OCI-LY7 (cell line): ENCODE measurements at regions not wholly inside any gene's neighbourhood (a gene's known extent, or its start where the extent isn't known, plus 50 kb on each side); places are given as distances from the start of the nearest gene placed in this dataset.

Source experiments
- BruUV-seq: library from RNA; stranded (reverse); fragments of 400-500 nt; replicated peaks from 2 replicates; lab custom pipeline; 2021; lab: Mats Ljungman, UMichigan
- CTCF ChIA-PET: fragments of 300-600 bp; sonication (Branson Sonifier 250); formaldehyde crosslinking; loops from one replicate; lab custom pipeline; 2022; ENCODE audit warnings: antibody characterized with exemption; ENCODE audit not compliant: unreplicated experiment; lab: Charles Lee
- POLR2A ChIA-PET: fragments of 300-600 bp; sonication (Branson Sonifier 250); formaldehyde crosslinking; loops from one replicate; lab custom pipeline; 2022; ENCODE audit warnings: antibody characterized with exemption; lab: Charles Lee
- DNase-seq: peaks from one replicate; pipeline ENCODE4 v3.0.0-alpha.2; 2015; ENCODE audit warnings: low spot score
- H2AFZ ChIP-seq: fragments of 200-600 bp; sonication (generic), shearing (Covaris generic); 2 replicates; pipeline ENCODE4 v1.6.1; 2014; ENCODE audit warnings: mild to moderate bottlenecking, antibody characterized with exemption, low read length, moderate library complexity
- H3K27ac ChIP-seq: fragments of 200-600 bp; sonication (generic); 2 replicates; pipeline ENCODE4 v1.5.1; 2014; ENCODE audit warnings: mixed run types, low read depth, mild to moderate bottlenecking, moderate library complexity, low read length, inconsistent platforms; ENCODE audit not compliant: poor library complexity, severe bottlenecking
- H3K36me3 ChIP-seq: fragments of 200-600 bp; sonication (generic); 2 replicates; pipeline ENCODE4 v1.6.1; 2014; ENCODE audit warnings: mild to moderate bottlenecking, antibody characterized with exemption, low read length, moderate library complexity, mixed read lengths; ENCODE audit not compliant: insufficient read depth
- H3K4me1 ChIP-seq: fragments of 200-600 bp; sonication (generic); 2 replicates; pipeline ENCODE4 v1.5.1; 2014; ENCODE audit warnings: mild to moderate bottlenecking, low read length; ENCODE audit not compliant: insufficient read depth, poor library complexity, severe bottlenecking
- H3K4me2 ChIP-seq: fragments of 200-600 bp; sonication (generic); 2 replicates; pipeline ENCODE4 v1.6.1; 2014; ENCODE audit warnings: mild to moderate bottlenecking, low read length
- H3K4me3 ChIP-seq: fragments of 200-600 bp; sonication (generic); 2 replicates; pipeline ENCODE4 v1.5.1; 2014; ENCODE audit warnings: mild to moderate bottlenecking, low read depth, low read length; ENCODE audit not compliant: poor library complexity, severe bottlenecking
- H3K79me2 ChIP-seq: fragments of 200-600 bp; sonication (generic); 2 replicates; pipeline ENCODE4 v1.6.1; 2016; ENCODE audit warnings: low read depth, mild to moderate bottlenecking, low read length, moderate library complexity, mixed read lengths; ENCODE audit not compliant: insufficient read depth
- H3K9me2 ChIP-seq: fragments of 200-600 bp; sonication (generic); 2 replicates; pipeline ENCODE4 v1.6.1; 2016; ENCODE audit warnings: mild to moderate bottlenecking, low read length, mixed read lengths; ENCODE audit not compliant: insufficient read depth
- H3K9me3 ChIP-seq: fragments of 200-600 bp; sonication (generic); 2 replicates; pipeline ENCODE4 v1.6.1; 2014; ENCODE audit warnings: mild to moderate bottlenecking, mixed run types, low read length, mixed read lengths
- H4K20me1 ChIP-seq: fragments of 200-600 bp; sonication (generic); 2 replicates; pipeline ENCODE4 v1.6.1; 2014; ENCODE audit warnings: mild to moderate bottlenecking, antibody characterized with exemption, low read length, moderate library complexity, mixed read lengths; ENCODE audit not compliant: insufficient read depth
- CTCF ChIP-seq: fragments of 200-600 bp; sonication (generic); conservative IDR thresholded peaks from 2 replicates; pipeline ENCODE4 v1.5.1; 2014; ENCODE audit warnings: mild to moderate bottlenecking, antibody characterized with exemption, low read length, moderate library complexity, mixed read lengths
- EZH2phosphoT487 ChIP-seq: fragments of 200-600 bp; sonication (generic); IDR thresholded peaks from 2 replicates; pipeline ENCODE4 v1.6.1; 2018; ENCODE audit warnings: low read depth, borderline replicate concordance, mild to moderate bottlenecking, mixed run types, antibody characterized with exemption, low read length, moderate library complexity, mixed read lengths
- intact Hi-C: fragments of 100-400 bp; cut with micrococcal nuclease; formaldehyde crosslinking; loops from one replicate; pipeline ENCODE4 v1.10.0; 2022; ENCODE audit not compliant: unreplicated experiment

- DNase-seq: no peak
- no TSS peak for BruUV-seq
- Histone ChIP-seq H3K9me2 (no peaks in the 10 kb centered on the region), H3K79me2 (no peaks in the 10 kb centered on the region), H3K4me3 (no peak overlapping the region), H3K4me2 (no peak overlapping the region), H3K36me3 (no peaks in the 10 kb centered on the region; the same call in 1 of the 2 replicates), H2AFZ (no peak overlapping the region), H3K4me1 (no peaks in the 10 kb centered on the region), H3K27ac (no peak overlapping the region), H4K20me1 (no peaks in the 10 kb centered on the region), H3K9me3 (no peaks in the 10 kb centered on the region)
- POLR2A ChIA-PET: no interaction called here
- intact Hi-C loops: no loop called here
- TF ChIP-seq EZH2phosphoT487 (no peak), CTCF (no peak)
- CTCF ChIA-PET: no interaction called here
These were observed 68.2 kb downstream of the KATNIP start for GRCh38 chr16:27618165-27618564.

- BruUV-seq: no TSS peak
- no peak for TF ChIP-seq EZH2phosphoT487
- TF ChIP-seq CTCF: no peak
- Histone ChIP-seq H3K27ac (no peak overlapping the region), H3K4me2 (no peak overlapping the region), H2AFZ (no peak overlapping the region), H3K4me3 (no peak overlapping the region), H3K9me3 (no peaks in the 10 kb centered on the region), H3K9me2 (no peaks in the 10 kb centered on the region), H3K36me3 (no peaks in the 10 kb centered on the region; the same call in 1 of the 2 replicates), H3K4me1 (no peaks in the 10 kb centered on the region), H3K79me2 (no peaks in the 10 kb centered on the region), H4K20me1 (no peaks in the 10 kb centered on the region)
- POLR2A ChIA-PET: no interaction called here
- DNase-seq: no peak
- intact Hi-C loops: no loop called here
- CTCF ChIA-PET: no interaction called here
These were observed 68.8 kb downstream of the KATNIP start for GRCh38 chr16:27618606-27619327.

- TF ChIP-seq EZH2phosphoT487: no peak
- no peak for TF ChIP-seq CTCF
- H3K36me3 ChIP-seq: no peaks in the 10 kb centered on the region; the same call in 1 of the 2 replicates
- no peaks in the 10 kb centered on the region for H3K4me1 ChIP-seq
- H3K9me2 ChIP-seq: no peaks in the 10 kb centered on the region
- no TSS peak for BruUV-seq
- ChIA-PET CTCF (no interaction called here), POLR2A (no interaction called here)
- H2AFZ ChIP-seq: no peak overlapping the region
- no peak overlapping the region for H3K27ac ChIP-seq
- intact Hi-C loops: loop anchor here (10.0 kb wide), 1 partner anchor 56 kb away; no protein-coding TSS in a partner anchor
- H3K4me3 ChIP-seq: no peak overlapping the region
- no peaks in the 10 kb centered on the region for H3K79me2 ChIP-seq
- H4K20me1 ChIP-seq: no peaks in the 10 kb centered on the region
- DNase-seq: no peak
- H3K9me3 ChIP-seq: no peaks in the 10 kb centered on the region
- H3K4me2 ChIP-seq: no peak overlapping the region
These were observed 70.6 kb downstream of the KATNIP start for GRCh38 chr16:27620541-27620940.
